Stimulated activated CD8-positive, alpha-beta memory T cell treated with anti-CD3 and anti-CD28 coated beads, Interleukin-4, amount 100 ng/mL, for 48 hours (primary cell): ENCODE measurements at regions not wholly inside any gene's neighbourhood (a gene's known extent, or its start where the extent isn't known, plus 50 kb on each side); places are given as distances from the start of the nearest gene placed in this dataset.
"Not testable (repeated sequence)": the region's sequence is repeated elsewhere in the genome, so short reads cannot be mapped to it uniquely, and the experiment has no call there.

Experiments
- DNase-seq: peaks from one replicate; pipeline ENCODE4 v3.0.0-alpha.2; 2020

DNA sequence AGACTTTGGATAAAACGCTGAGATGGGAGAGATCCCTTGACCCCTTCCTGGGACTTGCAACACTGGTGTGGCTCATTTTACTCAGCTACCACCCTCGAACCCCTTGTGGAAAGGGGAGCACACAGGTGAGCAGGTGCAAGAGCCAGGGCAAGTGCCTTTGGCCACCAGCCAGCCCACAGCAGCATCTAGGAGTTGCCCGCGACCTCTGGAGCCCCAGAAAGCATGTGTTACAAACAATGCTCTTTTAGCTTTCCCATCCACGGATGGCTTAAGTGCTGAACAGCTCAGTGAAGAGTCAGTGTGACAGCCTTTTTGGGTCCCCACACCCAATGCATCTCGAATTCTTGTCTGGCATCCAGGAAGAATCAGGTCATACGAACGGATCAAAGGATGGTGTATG is 197.8 kb downstream of the MEMO1 start:
- no peak for DNase-seq

- no peak for DNase-seq
Observed at GRCh38 chr2:31812051-31812798, 198.6 kb downstream of the MEMO1 start.

DNA sequence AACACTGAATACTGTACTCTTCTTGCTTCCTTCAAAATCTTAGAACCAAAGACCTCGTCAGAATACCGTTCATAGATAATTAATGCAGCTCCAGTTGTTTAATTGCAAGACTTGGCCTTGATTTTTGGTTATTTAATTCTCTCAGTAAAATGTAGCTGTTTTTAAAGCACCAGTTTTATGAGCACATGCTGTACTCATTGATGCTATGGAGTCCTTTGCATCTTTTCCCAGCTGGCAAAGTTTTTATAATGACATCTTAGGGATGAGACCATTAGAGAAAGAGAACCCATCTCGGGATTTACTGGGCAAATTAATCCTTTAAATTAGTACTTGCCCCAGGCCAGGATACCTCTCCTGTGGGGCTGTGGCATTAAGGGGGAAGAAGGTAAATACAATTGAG is 199.3 kb downstream of the MEMO1 start:
- no peak for DNase-seq

DNA sequence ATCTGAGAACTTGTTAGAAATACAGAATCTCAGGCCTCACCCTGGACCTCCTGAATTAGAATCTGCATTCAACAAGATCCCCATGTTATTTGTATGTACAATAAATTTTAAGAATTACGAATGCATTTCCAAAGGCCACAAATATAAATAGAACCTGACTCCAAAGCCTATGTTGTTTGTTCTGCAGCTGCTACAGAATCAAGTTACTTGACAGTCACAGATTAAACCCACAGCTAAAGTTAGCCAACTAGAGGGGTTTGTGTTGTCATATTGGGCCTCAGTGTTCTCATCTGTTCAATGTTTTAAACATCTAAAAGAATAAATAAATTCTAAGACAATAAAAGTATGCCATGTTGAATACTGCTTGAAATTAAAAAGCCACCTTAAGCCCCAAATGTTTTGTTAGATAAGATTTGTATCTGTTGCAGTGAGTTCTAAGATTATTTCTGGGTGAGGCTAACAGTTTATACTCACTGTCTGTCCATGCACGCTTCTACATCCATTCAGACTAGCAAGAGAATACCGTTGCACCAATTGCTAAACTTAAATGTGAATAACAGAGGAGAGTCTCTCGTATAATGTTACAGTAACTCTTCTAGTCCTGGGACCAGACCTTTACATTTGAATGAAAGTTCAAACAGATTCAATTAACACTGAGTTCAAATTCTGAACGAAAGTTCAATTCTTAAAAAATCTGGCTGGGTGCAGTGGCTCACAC is 200.4 kb downstream of the MEMO1 start:
- no peak for DNase-seq

- DNase-seq: no peak
Observed at GRCh38 chr2:31805688-31806087, 205.1 kb downstream of the MEMO1 start.

- not testable (repeated sequence) for DNase-seq
Observed at GRCh38 chr2:31803481-31804153, 207.2 kb downstream of the MEMO1 start.

DNA sequence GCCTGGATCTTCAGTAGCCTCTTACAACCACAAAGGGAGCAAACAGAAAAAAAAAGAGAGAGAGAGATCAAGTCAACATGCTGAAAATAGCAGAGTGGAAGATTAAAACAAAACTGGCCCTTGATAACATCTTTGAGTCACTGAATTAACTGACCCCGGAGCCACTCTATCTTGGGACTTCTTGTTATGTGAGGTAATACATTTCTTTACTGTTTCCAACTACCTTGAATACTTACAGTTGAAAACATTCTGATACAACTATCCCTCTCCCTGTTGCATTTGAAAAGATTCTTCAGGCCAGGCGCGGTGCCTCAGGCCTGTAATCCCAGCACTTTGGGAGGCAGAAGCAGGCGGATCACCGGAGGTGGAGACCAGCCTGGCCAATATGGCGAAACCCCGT is 208.1 kb downstream of the MEMO1 start:
- no peak for DNase-seq

DNA sequence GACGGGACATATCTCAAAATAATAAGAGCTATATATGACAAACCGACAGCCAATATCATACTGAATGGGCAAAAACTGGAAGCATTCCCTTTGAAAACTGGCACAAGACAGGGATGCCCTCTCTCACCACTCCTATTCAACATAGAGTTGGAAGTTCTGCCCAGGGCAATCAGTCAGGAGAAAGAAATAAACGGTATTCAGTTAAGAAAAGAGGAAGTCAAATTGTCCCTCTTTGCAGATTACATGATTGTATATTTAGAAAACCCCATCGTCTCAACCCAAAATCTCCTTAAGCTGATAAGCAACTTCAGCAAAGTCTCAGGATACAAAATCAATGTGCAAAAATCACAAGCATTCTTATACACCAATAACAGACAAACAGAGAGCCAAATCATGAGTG is 211.5 kb downstream of the MEMO1 start:
- DNase-seq: not testable (repeated sequence)

- DNase-seq: no peak
Observed at GRCh38 chr2:31788273-31788672, 207.5 kb upstream of the SRD5A2 start.

GRCh38 chr2:31785876-31786275 is 205.1 kb upstream of the SRD5A2 start:
- DNase-seq: no peak

GRCh38 chr2:31784868-31785267 is 204.1 kb upstream of the SRD5A2 start:
- no peak for DNase-seq

DNA sequence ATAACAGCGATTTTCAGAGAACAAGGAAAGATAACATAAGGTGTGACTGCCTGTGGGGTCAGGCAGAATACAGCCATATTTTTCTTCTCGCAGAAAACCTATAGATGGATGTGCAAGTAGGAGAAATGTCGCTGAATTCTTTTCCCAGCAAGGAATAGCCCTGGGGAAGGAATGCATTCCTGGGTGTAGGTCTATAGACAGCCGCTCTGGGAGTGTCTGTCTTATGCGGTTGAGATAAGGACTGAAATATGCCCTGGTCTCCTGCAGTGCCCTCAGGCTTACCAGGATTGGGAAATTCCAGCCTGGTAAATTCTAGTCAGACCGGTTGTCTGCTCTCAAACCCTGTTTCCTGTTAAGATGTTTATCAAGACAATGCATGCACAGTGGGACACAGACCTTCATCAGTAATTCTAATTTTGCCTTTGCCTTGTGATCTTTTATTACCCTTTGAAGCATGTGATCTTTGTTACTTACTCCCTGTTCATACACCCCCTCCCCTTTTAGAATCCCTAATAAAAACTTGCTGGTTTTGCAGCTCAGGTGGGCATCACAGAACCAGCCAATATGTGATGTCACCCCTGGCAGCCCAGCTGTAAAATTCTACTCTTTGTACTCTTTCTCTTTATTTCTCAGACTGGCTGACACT is 202.8 kb upstream of the SRD5A2 start:
- not testable (repeated sequence) for DNase-seq

GRCh38 chr2:31778153-31778552 is 197.4 kb upstream of the SRD5A2 start:
- no peak for DNase-seq

GRCh38 chr2:31770741-31771140 is 190.0 kb upstream of the SRD5A2 start:
- DNase-seq: no peak

- no peak for DNase-seq
Observed at GRCh38 chr2:31765078-31765945, 184.6 kb upstream of the SRD5A2 start.

DNA sequence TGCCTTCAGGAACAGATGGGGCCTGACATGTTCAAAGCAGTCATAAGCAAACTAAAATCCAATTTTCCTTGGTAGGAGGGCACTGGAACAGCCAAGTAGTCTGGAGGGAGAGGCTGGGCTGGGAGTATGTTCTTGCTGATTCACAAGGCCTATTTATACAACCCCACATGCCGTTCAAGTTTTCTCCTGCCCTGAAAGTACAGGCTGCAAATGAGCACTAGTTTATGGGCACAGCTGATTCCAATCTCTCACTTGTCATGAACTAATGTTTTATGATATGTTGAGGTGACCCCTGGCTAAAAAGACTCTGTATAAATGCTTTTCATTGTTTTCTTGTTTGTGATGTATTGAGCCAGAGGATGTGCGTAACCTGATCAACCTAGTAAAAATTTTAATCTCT is 183.4 kb upstream of the SRD5A2 start:
- no peak for DNase-seq

DNA sequence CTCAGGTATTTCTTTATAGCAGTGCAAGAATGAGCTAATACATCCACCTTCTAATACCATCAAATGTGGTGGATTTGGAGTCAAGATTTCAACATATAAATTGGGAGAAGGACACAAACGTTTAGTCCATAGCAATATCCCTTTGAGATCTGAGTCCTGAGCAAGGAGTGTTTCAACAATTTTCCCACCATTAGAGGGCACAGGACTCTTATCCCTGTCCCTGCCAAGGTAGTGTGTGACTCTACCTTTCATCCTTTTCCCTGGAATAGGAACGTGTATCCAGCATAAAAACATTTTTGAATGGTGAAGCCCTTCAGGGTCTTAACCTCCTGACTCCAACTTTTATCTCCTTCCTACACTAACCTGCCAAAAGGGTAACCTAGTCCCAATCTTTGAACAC is 181.3 kb upstream of the SRD5A2 start:
- no peak for DNase-seq

GRCh38 chr2:31757351-31757750 is 176.6 kb upstream of the SRD5A2 start:
- not testable (repeated sequence) for DNase-seq

- DNase-seq: not testable (repeated sequence)
Observed at GRCh38 chr2:31748746-31749145, 168.0 kb upstream of the SRD5A2 start.

- DNase-seq: no peak
Observed at GRCh38 chr2:31748041-31748440, 167.3 kb upstream of the SRD5A2 start.

DNA sequence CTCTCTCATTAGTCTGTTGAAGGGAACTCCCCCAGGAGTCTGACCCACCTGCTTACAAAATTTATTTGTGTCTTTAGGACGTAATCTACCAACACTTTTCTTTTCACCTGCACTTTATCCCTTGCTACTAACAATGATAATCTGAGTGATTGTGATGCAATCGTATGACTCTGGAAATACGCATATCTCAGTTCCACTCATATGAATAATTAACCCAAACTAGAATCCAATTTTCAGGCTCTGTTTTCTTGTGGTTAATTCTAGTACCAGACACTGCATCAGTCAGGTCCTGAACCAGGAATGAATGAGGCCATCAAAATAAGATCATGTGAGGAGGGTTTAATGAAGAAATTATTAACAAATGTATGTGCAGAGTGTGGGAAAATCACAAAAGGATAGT is 158.4 kb upstream of the SRD5A2 start:
- DNase-seq: no peak

DNA sequence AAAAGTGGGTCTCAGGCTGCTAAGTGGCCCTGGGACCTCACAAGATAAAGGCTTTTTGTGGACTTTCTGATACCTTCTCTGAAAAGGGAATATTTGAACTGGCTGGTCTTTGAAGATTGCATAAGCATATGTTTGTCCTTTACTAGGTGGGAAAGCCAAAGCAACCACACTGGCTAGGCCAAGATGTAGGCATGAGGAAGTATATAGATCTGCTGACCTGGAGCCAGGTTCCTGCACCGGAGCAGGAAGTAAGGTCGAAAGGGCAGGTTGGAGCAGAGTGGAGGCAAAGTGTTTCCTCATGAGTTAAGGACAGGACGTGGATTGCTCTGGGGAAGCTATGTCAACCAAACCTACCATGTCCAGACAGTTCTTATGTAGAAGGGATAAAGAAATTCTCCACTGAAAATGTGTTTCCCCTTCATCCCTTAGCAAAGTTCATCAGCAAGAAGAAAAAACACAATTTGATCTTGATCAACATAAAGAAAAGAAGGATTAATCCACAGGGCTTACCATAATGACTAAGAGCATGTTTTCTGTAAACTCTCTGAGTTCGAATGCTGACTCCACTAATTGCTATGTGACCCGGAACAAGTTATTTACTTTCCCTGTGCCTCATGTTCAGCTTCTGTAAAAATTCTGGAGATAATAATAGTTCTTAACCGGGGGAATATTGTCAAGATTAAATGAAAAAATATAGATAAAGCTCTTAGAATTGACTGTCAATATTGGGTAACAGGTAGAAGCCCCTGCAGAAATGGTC is 156.1 kb upstream of the SRD5A2 start:
- DNase-seq: no peak
